HEK293 (cell line): ENCODE measurements at regions not wholly inside any gene's neighbourhood (a gene's known extent, or its start where the extent isn't known, plus 50 kb on each side); places are given as distances from the start of the nearest gene placed in this dataset.

Experiments used
- CTCF ChIA-PET: fragments of 350-600 bp; formaldehyde crosslinking; extraction: SDS; loops from one replicate; lab custom pipeline; 2021; ENCODE audit warnings: antibody characterized with exemption; lab: Yijun Ruan, JAX
- POLR2A ChIA-PET: fragments of 300-600 bp; formaldehyde crosslinking; extraction: SDS; loops from one replicate; lab custom pipeline; 2020; ENCODE audit warnings: antibody characterized with exemption, inconsistent platforms; lab: Yijun Ruan, JAX
- H3K27ac ChIP-seq: fragments of 200-500 bp; sonication (Bioruptor generic); 2 replicates; pipeline ENCODE4 v1.5.1; 2014; ENCODE audit warnings: low read depth, low read length, control low read depth, inconsistent platforms; ENCODE audit errors: extremely low read depth
- H3K36me3 ChIP-seq, 2 experiments: fragments of 200-500 bp in 1 of 2; sonication (Bioruptor generic) in 1 of 2; 1 replicate in 1 of 2; 2 replicates in 1 of 2; pipeline ENCODE4 v1.5.1; 2014 to 2017; ENCODE audit warnings: inconsistent platforms in 2 of 2, low read length in 2 of 2; ENCODE audit not compliant: control insufficient read depth in 2 of 2, insufficient read depth in 1 of 2
- H3K4me1 ChIP-seq: fragments of 200-500 bp; sonication (Bioruptor generic); 2 replicates; pipeline ENCODE4 v1.5.1; 2014; ENCODE audit warnings: mild to moderate bottlenecking, low read length, inconsistent platforms; ENCODE audit not compliant: control insufficient read depth, insufficient read depth
- H3K4me3 ChIP-seq: 2 replicates; pipeline ENCODE4 v1.5.1; 2011; ENCODE audit warnings: low read depth, mild to moderate bottlenecking, control low read depth, low read length, moderate library complexity
- H3K9me3 ChIP-seq: fragments of 200-500 bp; sonication (Bioruptor generic); 2 replicates; pipeline ENCODE4 v1.5.1; 2014; ENCODE audit warnings: low read depth, low read length, inconsistent platforms; ENCODE audit not compliant: control insufficient read depth, insufficient read depth
- BCL11A ChIP-seq: fragments of 450-650 bp; formaldehyde crosslinking; IDR thresholded peaks from 2 replicates; pipeline ENCODE4 v1.5.1; 2016; ENCODE audit warnings: low read depth, missing biosample characterization, missing genetic modification characterization
- HOXC10 ChIP-seq: sonication (generic); formaldehyde crosslinking; IDR thresholded peaks from 2 replicates; pipeline ENCODE4 v1.8.1; 2023; ENCODE audit warnings: mild to moderate bottlenecking, missing genetic modification reagents
- SCRT1 ChIP-seq: fragments of 450-650 bp; formaldehyde crosslinking; IDR thresholded peaks from 2 replicates; pipeline ENCODE4 v1.5.1; 2016; ENCODE audit warnings: missing biosample characterization, missing genetic modification characterization, borderline replicate concordance
- ZBTB48 ChIP-seq: fragments of 450-650 bp; formaldehyde crosslinking; IDR thresholded peaks from 2 replicates; pipeline ENCODE4 v1.5.1; 2016; ENCODE audit warnings: missing biosample characterization, missing genetic modification characterization
- ZFP69B ChIP-seq: fragments of 450-650 bp; formaldehyde crosslinking; IDR thresholded peaks from 2 replicates; pipeline ENCODE4 v1.5.1; 2016; ENCODE audit warnings: missing biosample characterization, missing genetic modification characterization
- ZNF133 ChIP-seq: fragments of 450-650 bp; formaldehyde crosslinking; IDR thresholded peaks from 2 replicates; pipeline ENCODE4 v1.5.1; 2016; ENCODE audit warnings: missing biosample characterization, missing genetic modification characterization
- ZNF174 ChIP-seq: fragments of 450-650 bp; formaldehyde crosslinking; IDR thresholded peaks from 2 replicates; pipeline ENCODE4 v1.5.0; 2017; ENCODE audit warnings: missing biosample characterization, mild to moderate bottlenecking, missing genetic modification characterization
- ZNF302 ChIP-seq: fragments of 450-650 bp; formaldehyde crosslinking; IDR thresholded peaks from 2 replicates; pipeline ENCODE4 v1.5.1; 2016; ENCODE audit warnings: missing biosample characterization, missing genetic modification characterization, low read depth
- ZNF366 ChIP-seq: fragments of 450-650 bp; formaldehyde crosslinking; conservative IDR thresholded peaks from 2 replicates; pipeline ENCODE4 v1.5.1; 2016; ENCODE audit warnings: missing biosample characterization, missing genetic modification characterization
- ZNF521 ChIP-seq: fragments of 450-650 bp; formaldehyde crosslinking; IDR thresholded peaks from 2 replicates; pipeline ENCODE4 v1.5.1; 2017; ENCODE audit warnings: missing biosample characterization, mild to moderate bottlenecking, missing genetic modification characterization
- ZNF623 ChIP-seq: fragments of 450-650 bp; formaldehyde crosslinking; IDR thresholded peaks from 2 replicates; pipeline ENCODE4 v1.5.1; 2016; ENCODE audit warnings: missing biosample characterization, missing genetic modification characterization
- ZNF670 ChIP-seq: fragments of 450-650 bp; formaldehyde crosslinking; IDR thresholded peaks from 2 replicates; pipeline ENCODE4 v1.5.1; 2016; ENCODE audit warnings: missing biosample characterization, missing genetic modification characterization, low read depth
- ZSCAN23 ChIP-seq: fragments of 450-650 bp; formaldehyde crosslinking; IDR thresholded peaks from 2 replicates; pipeline ENCODE4 v1.5.1; 2016; ENCODE audit warnings: missing biosample characterization, missing genetic modification characterization
- ZSCAN30 ChIP-seq: fragments of 450-650 bp; IDR thresholded peaks from 2 replicates; pipeline ENCODE4 v1.5.1; 2018; ENCODE audit warnings: missing biosample characterization, mild to moderate bottlenecking, missing genetic modification characterization, moderate library complexity
- TF ChIP-seq, protein P1 (sequence below): fragments of 450-650 bp; formaldehyde crosslinking; conservative IDR thresholded peaks from 2 replicates; pipeline ENCODE4 v1.5.1; 2016; ENCODE audit warnings: low read depth, missing biosample characterization, missing genetic modification characterization
- TF ChIP-seq, protein P2 (sequence below): fragments of 450-650 bp; formaldehyde crosslinking; IDR thresholded peaks from 2 replicates; pipeline ENCODE4 v1.5.1; 2016; ENCODE audit warnings: missing biosample characterization, missing genetic modification characterization, borderline replicate concordance

DNA sequence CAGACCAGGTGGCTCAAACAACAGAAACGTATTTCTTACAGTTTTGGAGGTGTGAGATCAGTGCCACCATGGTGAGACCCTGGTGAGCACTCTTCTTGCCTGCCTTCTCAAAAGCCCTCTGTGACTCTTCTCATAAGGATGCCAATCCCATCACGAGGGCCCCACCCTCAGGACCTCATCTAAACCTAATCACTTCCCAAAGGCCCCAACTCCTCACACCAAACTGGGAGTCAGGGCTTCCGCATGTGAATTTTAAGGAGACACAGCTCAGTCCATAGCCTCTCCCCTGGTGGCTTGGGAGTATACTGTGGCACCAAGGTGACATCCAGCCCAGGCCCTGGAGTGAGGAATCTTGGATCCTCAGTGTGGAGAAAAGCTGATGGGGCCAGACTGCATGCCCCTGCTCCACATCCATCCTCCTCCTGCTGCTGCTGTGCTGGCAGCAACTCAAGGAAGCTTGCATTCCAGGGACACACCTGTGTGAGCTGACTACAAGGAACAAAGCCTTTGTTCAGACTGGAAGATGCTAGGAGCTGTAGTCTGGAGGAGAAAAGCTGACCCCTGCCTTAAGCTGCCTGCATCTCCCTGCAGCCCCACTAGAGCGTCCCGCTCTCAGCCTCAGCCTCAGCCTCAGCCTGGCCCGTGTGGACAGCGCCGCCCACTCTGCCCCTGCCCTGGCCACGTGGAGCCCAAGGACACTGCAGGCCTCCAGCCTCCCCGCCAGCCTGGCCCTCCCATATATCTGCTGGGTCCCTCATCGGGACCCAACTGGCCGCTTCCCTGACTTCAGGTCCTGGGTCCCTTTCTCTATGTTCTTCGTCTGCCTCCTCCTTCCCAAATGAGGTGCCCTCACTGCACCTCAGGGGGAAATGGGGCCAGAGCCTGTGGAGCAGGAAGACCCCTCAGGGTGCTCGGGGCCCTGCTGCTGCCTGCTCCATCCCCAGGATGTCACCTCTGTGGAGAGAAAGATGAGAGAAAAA, 87.8 kb upstream of the RAB6C start:
- Histone ChIP-seq H3K9me3 (no peaks in the 10 kb centered on the region), H3K4me1 (no peaks in the 10 kb centered on the region), H3K27ac (no peak overlapping the region), H3K4me3 (no peak overlapping the region), H3K36me3 (no peaks in the 10 kb centered on the region)
- CTCF ChIA-PET, result no interaction called here
- POLR2A ChIA-PET, result no interaction called here
- TF ChIP-seq HOXC10 (CRISPR knock-in tag) (no peak), ZSCAN23 (tag by site-specific recombination) (no peak), ZNF521 (tag by site-specific recombination) (no peak), SCRT1 (tag by site-specific recombination) (no peak), ZFP69B (tag by site-specific recombination) (no peak)

DNA sequence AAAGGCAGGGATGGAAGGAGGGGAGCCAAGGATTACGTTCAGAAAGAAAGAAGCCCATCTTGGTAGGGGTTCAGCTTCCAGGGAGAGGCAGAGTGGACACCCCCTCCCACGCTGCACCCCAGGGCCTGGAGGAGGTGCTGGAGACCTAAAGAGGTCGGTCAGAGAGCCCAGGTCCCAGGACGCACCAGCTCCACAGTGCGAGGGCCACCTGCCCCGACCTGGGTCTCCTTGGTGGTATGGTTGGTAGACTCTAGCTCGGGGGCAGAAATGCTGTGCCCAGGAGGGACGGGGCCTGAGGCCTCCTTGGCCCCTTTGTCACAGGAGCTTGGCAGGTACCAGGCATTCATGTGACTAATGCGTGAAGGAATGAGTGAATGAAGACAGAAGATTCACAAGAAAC, 87.1 kb upstream of the RAB6C start:
- Histone ChIP-seq H3K9me3 (no peaks in the 10 kb centered on the region), H3K27ac (no peak overlapping the region), H3K4me3 (no peak overlapping the region), H3K4me1 (no peaks in the 10 kb centered on the region), H3K36me3 (no peaks in the 10 kb centered on the region)
- POLR2A ChIA-PET, result no interaction called here
- CTCF ChIA-PET, result no interaction called here
- TF ChIP-seq, protein P1, sequence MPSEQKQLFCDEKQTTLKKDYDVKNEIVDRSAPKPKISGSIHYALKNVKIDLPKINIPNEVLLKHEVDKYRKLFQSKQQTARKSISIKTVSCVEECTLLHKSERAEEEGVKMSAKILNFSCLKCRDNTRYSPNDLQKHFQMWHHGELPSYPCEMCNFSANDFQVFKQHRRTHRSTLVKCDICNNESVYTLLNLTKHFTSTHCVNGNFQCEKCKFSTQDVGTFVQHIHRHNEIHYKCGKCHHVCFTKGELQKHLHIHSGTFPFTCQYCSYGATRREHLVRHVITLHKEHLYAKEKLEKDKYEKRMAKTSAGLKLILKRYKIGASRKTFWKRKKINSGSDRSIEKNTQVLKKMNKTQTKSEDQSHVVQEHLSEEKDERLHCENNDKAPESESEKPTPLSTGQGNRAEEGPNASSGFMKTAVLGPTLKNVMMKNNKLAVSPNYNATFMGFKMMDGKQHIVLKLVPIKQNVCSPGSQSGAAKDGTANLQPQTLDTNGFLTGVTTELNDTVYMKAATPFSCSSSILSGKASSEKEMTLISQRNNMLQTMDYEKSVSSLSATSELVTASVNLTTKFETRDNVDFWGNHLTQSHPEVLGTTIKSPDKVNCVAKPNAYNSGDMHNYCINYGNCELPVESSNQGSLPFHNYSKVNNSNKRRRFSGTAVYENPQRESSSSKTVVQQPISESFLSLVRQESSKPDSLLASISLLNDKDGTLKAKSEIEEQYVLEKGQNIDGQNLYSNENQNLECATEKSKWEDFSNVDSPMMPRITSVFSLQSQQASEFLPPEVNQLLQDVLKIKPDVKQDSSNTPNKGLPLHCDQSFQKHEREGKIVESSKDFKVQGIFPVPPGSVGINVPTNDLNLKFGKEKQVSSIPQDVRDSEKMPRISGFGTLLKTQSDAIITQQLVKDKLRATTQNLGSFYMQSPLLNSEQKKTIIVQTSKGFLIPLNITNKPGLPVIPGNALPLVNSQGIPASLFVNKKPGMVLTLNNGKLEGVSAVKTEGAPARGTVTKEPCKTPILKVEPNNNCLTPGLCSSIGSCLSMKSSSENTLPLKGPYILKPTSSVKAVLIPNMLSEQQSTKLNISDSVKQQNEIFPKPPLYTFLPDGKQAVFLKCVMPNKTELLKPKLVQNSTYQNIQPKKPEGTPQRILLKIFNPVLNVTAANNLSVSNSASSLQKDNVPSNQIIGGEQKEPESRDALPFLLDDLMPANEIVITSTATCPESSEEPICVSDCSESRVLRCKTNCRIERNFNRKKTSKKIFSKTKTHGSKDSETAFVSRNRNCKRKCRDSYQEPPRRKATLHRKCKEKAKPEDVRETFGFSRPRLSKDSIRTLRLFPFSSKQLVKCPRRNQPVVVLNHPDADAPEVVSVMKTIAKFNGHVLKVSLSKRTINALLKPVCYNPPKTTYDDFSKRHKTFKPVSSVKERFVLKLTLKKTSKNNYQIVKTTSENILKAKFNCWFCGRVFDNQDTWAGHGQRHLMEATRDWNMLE (tag by site-specific recombination), result no peak
- TF ChIP-seq ZNF133 (tag by site-specific recombination), result no peak
- no peak for TF ChIP-seq BCL11A (tag by site-specific recombination)
- TF ChIP-seq ZNF366 (tag by site-specific recombination), result no peak
- TF ChIP-seq ZSCAN30 (tag by site-specific recombination), result no peak
- TF ChIP-seq, protein P2, sequence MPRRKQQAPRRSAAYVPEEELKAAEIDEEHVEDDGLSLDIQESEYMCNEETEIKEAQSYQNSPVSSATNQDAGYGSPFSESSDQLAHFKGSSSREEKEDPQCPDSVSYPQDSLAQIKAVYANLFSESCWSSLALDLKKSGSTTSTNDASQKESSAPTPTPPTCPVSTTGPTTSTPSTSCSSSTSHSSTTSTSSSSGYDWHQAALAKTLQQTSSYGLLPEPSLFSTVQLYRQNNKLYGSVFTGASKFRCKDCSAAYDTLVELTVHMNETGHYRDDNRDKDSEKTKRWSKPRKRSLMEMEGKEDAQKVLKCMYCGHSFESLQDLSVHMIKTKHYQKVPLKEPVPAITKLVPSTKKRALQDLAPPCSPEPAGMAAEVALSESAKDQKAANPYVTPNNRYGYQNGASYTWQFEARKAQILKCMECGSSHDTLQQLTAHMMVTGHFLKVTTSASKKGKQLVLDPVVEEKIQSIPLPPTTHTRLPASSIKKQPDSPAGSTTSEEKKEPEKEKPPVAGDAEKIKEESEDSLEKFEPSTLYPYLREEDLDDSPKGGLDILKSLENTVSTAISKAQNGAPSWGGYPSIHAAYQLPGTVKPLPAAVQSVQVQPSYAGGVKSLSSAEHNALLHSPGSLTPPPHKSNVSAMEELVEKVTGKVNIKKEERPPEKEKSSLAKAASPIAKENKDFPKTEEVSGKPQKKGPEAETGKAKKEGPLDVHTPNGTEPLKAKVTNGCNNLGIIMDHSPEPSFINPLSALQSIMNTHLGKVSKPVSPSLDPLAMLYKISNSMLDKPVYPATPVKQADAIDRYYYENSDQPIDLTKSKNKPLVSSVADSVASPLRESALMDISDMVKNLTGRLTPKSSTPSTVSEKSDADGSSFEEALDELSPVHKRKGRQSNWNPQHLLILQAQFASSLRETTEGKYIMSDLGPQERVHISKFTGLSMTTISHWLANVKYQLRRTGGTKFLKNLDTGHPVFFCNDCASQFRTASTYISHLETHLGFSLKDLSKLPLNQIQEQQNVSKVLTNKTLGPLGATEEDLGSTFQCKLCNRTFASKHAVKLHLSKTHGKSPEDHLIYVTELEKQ (tag by site-specific recombination), result no peak
- no peak for TF ChIP-seq ZNF174 (tag by site-specific recombination)
- TF ChIP-seq ZBTB48 (tag by site-specific recombination), result no peak
- no peak for TF ChIP-seq ZNF623 (tag by site-specific recombination)
- TF ChIP-seq ZNF670 (tag by site-specific recombination), result no peak
- TF ChIP-seq ZNF302, result no peak
